Nephron (organoid): ENCODE measurements at regions not wholly inside any gene's neighbourhood (a gene's known extent, or its start where the extent isn't known, plus 50 kb on each side); places are given as distances from the start of the nearest gene placed in this dataset.
"Not testable (repeated sequence)": the region's sequence is repeated elsewhere in the genome, so short reads cannot be mapped to it uniquely, and the experiment has no call there.

Source experiments
- H3K27ac Mint-ChIP-seq, 3 experiments: 2 replicates each; pipeline ENCODE4 v1.8.0; 2020; ENCODE audit warnings: mixed read lengths in 3 of 3, mild to moderate bottlenecking in 2 of 3, moderate library complexity in 1 of 3
- H3K27me3 Mint-ChIP-seq: 2 replicates; pipeline ENCODE4 v1.8.0; 2021; ENCODE audit warnings: low read depth, mild to moderate bottlenecking, moderate library complexity, mixed read lengths
- H3K36me3 Mint-ChIP-seq: 2 replicates; pipeline ENCODE4 v1.8.0; 2020; ENCODE audit warnings: low read depth, mixed read lengths
- H3K4me1 Mint-ChIP-seq: 2 replicates; pipeline ENCODE4 v1.8.0; 2020; ENCODE audit warnings: mixed read lengths
- H3K4me3 Mint-ChIP-seq, 3 experiments: 2 replicates each; pipeline ENCODE4 v1.8.0; 2020; ENCODE audit warnings: mild to moderate bottlenecking in 3 of 3, mixed read lengths in 3 of 3, moderate library complexity in 2 of 3
- H3K9me3 Mint-ChIP-seq: 2 replicates; pipeline ENCODE4 v1.8.0; 2020; ENCODE audit warnings: mixed read lengths
- CTCF ChIP-seq, 3 experiments: fragments of 200-600 bp; sonication (generic); IDR thresholded peaks; one replicate each; pipeline ENCODE4 v1.5.0; 2021; ENCODE audit warnings: antibody characterized with exemption in 3 of 3; ENCODE audit not compliant: unreplicated experiment in 3 of 3

- Mint-ChIP-seq H3K27ac (peak overlapping the region in 1 of 3 experiments; percentile 63), H3K4me3 (no peak overlapping the region), H3K27me3 (no peaks in the 10 kb centered on the region), H3K36me3 (peaks cover 3% of the 10 kb centered on the region), H3K9me3 (peaks cover 3% of the 10 kb centered on the region), H3K4me1 (peaks cover 58% of the 10 kb centered on the region)
- TF ChIP-seq CTCF (IDR thresholded peaks at IDR 0.05; ENCODE audit: unreplicated experiment in 3 of 3), result no peak
Observed at GRCh38 chr16:66245072-66245471, 121.4 kb upstream of the CDH5 start.

- Mint-ChIP-seq H3K9me3 (peaks cover 16% of the 10 kb centered on the region), H3K4me1 (peaks cover 40% of the 10 kb centered on the region), H3K36me3 (peaks cover 3% of the 10 kb centered on the region), H3K27me3 (no peaks in the 10 kb centered on the region), H3K4me3 (no peak overlapping the region), H3K27ac (peak overlapping the region; percentile 19 to 67 (median 21))
- no peak for TF ChIP-seq CTCF (IDR thresholded peaks at IDR 0.05; ENCODE audit: unreplicated experiment in 3 of 3)
Observed at GRCh38 chr16:66242672-66243071, 123.8 kb upstream of the CDH5 start.

- not testable (repeated sequence) for H3K36me3 Mint-ChIP-seq, H3K27me3 Mint-ChIP-seq, H3K4me3 Mint-ChIP-seq
- Mint-ChIP-seq H3K27ac (peak overlapping the region in 1 of 3 experiments; percentile 21), H3K9me3 (peaks cover 16% of the 10 kb centered on the region), H3K4me1 (peaks cover 37% of the 10 kb centered on the region)
Observed at GRCh38 chr16:66242206-66242605, 124.3 kb upstream of the CDH5 start.

- Mint-ChIP-seq H3K4me3 (no peak overlapping the region), H3K27me3 (no peaks in the 10 kb centered on the region), H3K4me1 (peaks cover 29% of the 10 kb centered on the region), H3K36me3 (peaks cover 3% of the 10 kb centered on the region), H3K27ac (peak overlapping the region in 2 of 3 experiments; percentile 70 to 74), H3K9me3 (peaks cover 16% of the 10 kb centered on the region)
- no peak for TF ChIP-seq CTCF (IDR thresholded peaks at IDR 0.05; ENCODE audit: unreplicated experiment in 3 of 3)
Observed at GRCh38 chr16:66240631-66241395, 125.7 kb upstream of the CDH5 start.

- Mint-ChIP-seq H3K36me3 (peaks cover 3% of the 10 kb centered on the region), H3K27ac (peak overlapping the region in 2 of 3 experiments; percentile 70 to 74), H3K4me3 (no peak overlapping the region), H3K4me1 (peaks cover 29% of the 10 kb centered on the region), H3K9me3 (peaks cover 16% of the 10 kb centered on the region), H3K27me3 (no peaks in the 10 kb centered on the region)
- no peak for TF ChIP-seq CTCF (IDR thresholded peaks at IDR 0.05; ENCODE audit: unreplicated experiment in 3 of 3)
Observed at GRCh38 chr16:66240088-66240487, 126.4 kb upstream of the CDH5 start.

- peaks cover 3% of the 10 kb centered on the region for H3K36me3 Mint-ChIP-seq
- no peaks in the 10 kb centered on the region for H3K27me3 Mint-ChIP-seq
- no peak for TF ChIP-seq CTCF (IDR thresholded peaks at IDR 0.05; ENCODE audit: unreplicated experiment in 3 of 3)
- H3K9me3 Mint-ChIP-seq, result peaks cover 16% of the 10 kb centered on the region
- H3K4me1 Mint-ChIP-seq, result peaks cover 26% of the 10 kb centered on the region
- no peak overlapping the region for H3K27ac Mint-ChIP-seq
- H3K4me3 Mint-ChIP-seq, result no peak overlapping the region
Observed at GRCh38 chr16:66238696-66239095, 127.8 kb upstream of the CDH5 start.
